DOHH2 (cell line): ENCODE measurements at regions not wholly inside any gene's neighbourhood (a gene's known extent, or its start where the extent isn't known, plus 50 kb on each side); places are given as distances from the start of the nearest gene placed in this dataset.

Source experiments
- EZH2phosphoT487 ChIP-seq: fragments of 200-600 bp; sonication (generic); IDR thresholded peaks from 2 replicates; pipeline ENCODE4 v1.6.1; 2017; ENCODE audit warnings: borderline replicate concordance, mild to moderate bottlenecking, antibody characterized with exemption, low read length, moderate library complexity, mixed read lengths
- TF ChIP-seq, protein P1 (sequence below): fragments of 200-600 bp; sonication (generic); IDR thresholded peaks from one replicate; pipeline ENCODE4 v1.5.1; 2014; ENCODE audit warnings: antibody characterized with exemption, mild to moderate bottlenecking, low read depth, low read length; ENCODE audit not compliant: poor library complexity, severe bottlenecking

DNA sequence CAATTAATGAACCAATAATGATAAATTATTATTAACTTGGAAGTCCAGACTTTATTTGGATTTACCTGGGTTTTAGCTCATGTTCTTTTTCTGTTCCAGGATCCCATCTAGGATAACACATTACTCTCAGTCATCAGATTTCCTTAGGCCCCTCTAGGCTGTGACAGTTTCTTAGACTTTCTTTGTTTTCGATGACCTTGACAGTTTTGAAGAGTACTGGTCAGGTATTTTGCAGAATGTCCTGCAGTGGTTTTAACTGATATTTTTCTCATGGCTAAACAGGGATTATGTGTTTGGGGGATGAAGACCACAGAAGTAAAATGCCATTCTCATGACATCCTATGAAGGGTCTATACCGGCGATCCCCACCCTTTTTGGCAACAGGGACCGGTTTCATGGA, 144.0 kb downstream of the NAV1 start:
- TF ChIP-seq EZH2phosphoT487, result no peak
- TF ChIP-seq, protein P1, sequence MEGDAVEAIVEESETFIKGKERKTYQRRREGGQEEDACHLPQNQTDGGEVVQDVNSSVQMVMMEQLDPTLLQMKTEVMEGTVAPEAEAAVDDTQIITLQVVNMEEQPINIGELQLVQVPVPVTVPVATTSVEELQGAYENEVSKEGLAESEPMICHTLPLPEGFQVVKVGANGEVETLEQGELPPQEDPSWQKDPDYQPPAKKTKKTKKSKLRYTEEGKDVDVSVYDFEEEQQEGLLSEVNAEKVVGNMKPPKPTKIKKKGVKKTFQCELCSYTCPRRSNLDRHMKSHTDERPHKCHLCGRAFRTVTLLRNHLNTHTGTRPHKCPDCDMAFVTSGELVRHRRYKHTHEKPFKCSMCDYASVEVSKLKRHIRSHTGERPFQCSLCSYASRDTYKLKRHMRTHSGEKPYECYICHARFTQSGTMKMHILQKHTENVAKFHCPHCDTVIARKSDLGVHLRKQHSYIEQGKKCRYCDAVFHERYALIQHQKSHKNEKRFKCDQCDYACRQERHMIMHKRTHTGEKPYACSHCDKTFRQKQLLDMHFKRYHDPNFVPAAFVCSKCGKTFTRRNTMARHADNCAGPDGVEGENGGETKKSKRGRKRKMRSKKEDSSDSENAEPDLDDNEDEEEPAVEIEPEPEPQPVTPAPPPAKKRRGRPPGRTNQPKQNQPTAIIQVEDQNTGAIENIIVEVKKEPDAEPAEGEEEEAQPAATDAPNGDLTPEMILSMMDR, result no peak
